Heart left ventricle (tissue), 16 donors: ENCODE measurements at regions not wholly inside any gene's neighbourhood (a gene's known extent, or its start where the extent isn't known, plus 50 kb on each side); places are given as distances from the start of the nearest gene placed in this dataset.

Source experiments
- ATAC-seq, 4 donors: fragments of 200-7000 bp; cut with Tn5 transposase; one replicate each; pipeline ENCODE4 v1.9.1; 2020 to 2022; ENCODE audit warnings: moderate library complexity in 4 of 4, mild to moderate bottlenecking in 3 of 4, moderate number of reproducible peaks in 1 of 4
- DNase-seq, 5 donors: peaks; one replicate each; pipeline ENCODE4 v3.0.0-alpha.2; 2020
- H3K27ac ChIP-seq, 12 donors: fragments of 200-600 bp; sonication (generic) in 4 of 12; one replicate each; pipeline versions ENCODE4 v1.5.0 to v1.8.0; 2016 to 2022; ENCODE audit warnings: mild to moderate bottlenecking in 2 of 12
- H3K27me3 ChIP-seq, 9 donors: fragments of 200-600 bp; sonication (generic) in 2 of 9; one replicate each; pipeline versions ENCODE4 v1.5.1 to v1.8.0; 2016 to 2022; ENCODE audit warnings: mild to moderate bottlenecking in 3 of 9
- H3K36me3 ChIP-seq, 9 donors: fragments of 200-600 bp; sonication (generic) in 2 of 9; one replicate each; pipeline versions ENCODE4 v1.5.0 to v1.8.0; 2018 to 2022; ENCODE audit warnings: mild to moderate bottlenecking in 2 of 9
- H3K4me1 ChIP-seq, 12 donors: fragments of 200-600 bp; sonication (generic) in 4 of 12; one replicate each; pipeline versions ENCODE4 v1.5.0 to v1.8.0; 2016 to 2022; ENCODE audit warnings: mild to moderate bottlenecking in 3 of 12
- H3K4me3 ChIP-seq, 12 donors: fragments of 200-600 bp; sonication (generic) in 4 of 12; one replicate each; pipeline versions ENCODE4 v1.5.0 to v1.8.0; 2017 to 2022; ENCODE audit warnings: mild to moderate bottlenecking in 9 of 12, moderate library complexity in 4 of 12
- H3K9me3 ChIP-seq, 12 donors: fragments of 200-600 bp; sonication (generic) in 4 of 12; one replicate each; pipeline versions ENCODE4 v1.5.0 to v1.8.0; 2016 to 2022; ENCODE audit warnings: mild to moderate bottlenecking in 1 of 12
- CTCF ChIP-seq, 12 donors: fragments of 200-600 bp; sonication (generic) in 4 of 12; IDR thresholded peaks; one replicate each; pipeline versions ENCODE4 v1.5.0 to v1.8.0; 2018 to 2022; ENCODE audit warnings: antibody characterized with exemption in 12 of 12, mild to moderate bottlenecking in 5 of 12
- POLR2A ChIP-seq, 2 donors: fragments of 450-650 bp; IDR thresholded peaks; one replicate each; pipeline ENCODE4 v1.6.1; 2017; ENCODE audit warnings: antibody characterized with exemption in 2 of 2, mild to moderate bottlenecking in 2 of 2, moderate library complexity in 2 of 2
- WGBS, 4 donors: extraction: QIAGEN DNeasy Blood & Tissue Kit in 2 of 4; methylation state at CpG; one replicate each; pipeline versions ENCODE4 v1.1.5 to v1.1.7; 2013 to 2018; 5-methylcytosine and 5-hydroxymethylcytosine counted together
- intact Hi-C, 10 donors: fragments of 100-400 bp; cut with DNase I; formaldehyde crosslinking; loops; one replicate each; pipeline versions ENCODE4 v1.11.1 to v1.14.2; 2022
- donor health status: ischemic (EF 13 %, LVEDD 7.1; RV severe dilation, severe dysfunction).
- donor health status: healthy with polysubstance abuse.
- donor health status: DM: no; HTN: yes; CAD: no.
- donor health status: DM: no; HTN: no; CAD: no.
- donor health status: ischemic (EF 25% LVEDD 6.9; RV normal size, moderate dysfunction).
- donor health status: ischemic (EF 25% LVEDD 5.7; RV mildly dilated, moderate dysfunction).
- donor health status: healthy.
- donor health status: DM: yes; HTN: yes; CAD: no.
- donor health status: ischemic (EF 35%, LVEDD 5.7; RV mildly dilated, moderate dysfunction).
- donor health status: nonischemic (EF 11% LVEDD 7.7; RV severe dilation, severe dysfunction).
- donor health status: DM: yes; HTN: yes; CAD: no.
- donor health status: PGD.
- donor health status: ischemic (EF 29% LVEDD 5.4; RV normal size, mild dysfunction).
- donor health status: nonischemic (EF 23%, LVEDD 6.1; RV moderate dilation, normal function).

- H3K36me3 ChIP-seq = no peaks in the 10 kb centered on the region
- 97 to 100% (median 99%) methylated on average over 1 of the region's 1 CpG for WGBS, 4 donors
- no peak for TF ChIP-seq CTCF (IDR thresholded peaks at IDR 0.05)
- no peak for TF ChIP-seq POLR2A (IDR thresholded peaks at IDR 0.05)
- peaks cover 0 to 29% (median 12%) of the 10 kb centered on the region in 12 donors for H3K4me1 ChIP-seq
- H3K27ac ChIP-seq = no peak overlapping the region
- no peaks in the 10 kb centered on the region for H3K9me3 ChIP-seq
- no peaks in the 10 kb centered on the region for H3K27me3 ChIP-seq
- ATAC-seq (no peak), DNase-seq (no peak)
- H3K4me3 ChIP-seq = no peak overlapping the region
- intact Hi-C loops = loop anchor here in 1 of 10 donors (10.0 kb wide), 2 partner anchors 296 to 914 kb away; partner anchors contain the start of gene AHR
These were observed 181.3 kb upstream of the PRPS1L1 start for GRCh38 chr7:18208921-18209320.

- 56 to 68% (median 58%) methylated on average over 2 of the region's 2 CpGs for WGBS, 4 donors
- ATAC-seq (peak in 1 of 4 donors; percentile 61), DNase-seq (no peak)
- Histone ChIP-seq H3K4me1 (peaks cover 0 to 29% (median 12%) of the 10 kb centered on the region in 12 donors), H3K27me3 (no peaks in the 10 kb centered on the region), H3K4me3 (no peak overlapping the region), H3K36me3 (no peaks in the 10 kb centered on the region), H3K27ac (peak overlapping the region in 5 of 12 donors; percentile 1 to 58 (median 53)), H3K9me3 (no peaks in the 10 kb centered on the region)
- intact Hi-C loops = loop anchor here in 3 of 10 donors (5.0 to 10.0 kb wide), 4 partner anchors 114 to 132 kb away; no protein-coding TSS in a partner anchor
- no peak for TF ChIP-seq CTCF (IDR thresholded peaks at IDR 0.05)
- no peak for TF ChIP-seq POLR2A (IDR thresholded peaks at IDR 0.05)
These were observed 182.7 kb upstream of the PRPS1L1 start for GRCh38 chr7:18210377-18210776.

GRCh38 chr7:18210788-18211187 is 183.1 kb upstream of the PRPS1L1 start:
- 30 to 43% (median 38%) methylated on average over 3 of the region's 3 CpGs for WGBS, 4 donors
- intact Hi-C loops = loop anchor here in 3 of 10 donors (5.0 to 10.0 kb wide), 4 partner anchors 114 to 132 kb away; no protein-coding TSS in a partner anchor
- ATAC-seq = peak in 1 of 4 donors; percentile 40
- peaks cover 0 to 29% (median 11%) of the 10 kb centered on the region in 12 donors for H3K4me1 ChIP-seq
- peak overlapping the region in 8 of 12 donors; percentile 1 to 58 (median 46) for H3K27ac ChIP-seq
- H3K27me3 ChIP-seq = no peaks in the 10 kb centered on the region
- H3K4me3 ChIP-seq = no peak overlapping the region
- no peaks in the 10 kb centered on the region for H3K9me3 ChIP-seq
- TF ChIP-seq CTCF (IDR thresholded peaks at IDR 0.05) (no peak), POLR2A (IDR thresholded peaks at IDR 0.05) (no peak)
- no peak for DNase-seq
- H3K36me3 ChIP-seq = no peaks in the 10 kb centered on the region

- 44 to 54% (median 50%) methylated on average over 3 of the region's 3 CpGs for WGBS, 4 donors
- ATAC-seq (no peak), DNase-seq (no peak)
- Histone ChIP-seq H3K36me3 (no peaks in the 10 kb centered on the region), H3K4me1 (peaks cover 0 to 26% (median 11%) of the 10 kb centered on the region in 12 donors), H3K4me3 (no peak overlapping the region), H3K9me3 (no peaks in the 10 kb centered on the region), H3K27me3 (no peaks in the 10 kb centered on the region), H3K27ac (peak overlapping the region in 9 of 12 donors; percentile 6 to 61 (median 53))
- no peak for TF ChIP-seq POLR2A (IDR thresholded peaks at IDR 0.05)
- TF ChIP-seq CTCF (IDR thresholded peaks at IDR 0.05) = no peak
- intact Hi-C loops = loop anchor here in 3 of 10 donors (5.0 to 10.0 kb wide), 4 partner anchors 112 to 130 kb away; no protein-coding TSS in a partner anchor
These were observed 184.7 kb upstream of the PRPS1L1 start for GRCh38 chr7:18212308-18212707.
